IPS-NIHi7 (cell line): ENCODE measurements at regions not wholly inside any gene's neighbourhood (a gene's known extent, or its start where the extent isn't known, plus 50 kb on each side); places are given as distances from the start of the nearest gene placed in this dataset.
"Not testable (repeated sequence)": the region's sequence is repeated elsewhere in the genome, so short reads cannot be mapped to it uniquely, and the experiment has no call there.

Experiments
- DNase-seq: peaks from one replicate; pipeline ENCODE4 v3.0.0; 2012; ENCODE audit warnings: mixed read lengths; ENCODE audit errors: extremely low spot score

DNA sequence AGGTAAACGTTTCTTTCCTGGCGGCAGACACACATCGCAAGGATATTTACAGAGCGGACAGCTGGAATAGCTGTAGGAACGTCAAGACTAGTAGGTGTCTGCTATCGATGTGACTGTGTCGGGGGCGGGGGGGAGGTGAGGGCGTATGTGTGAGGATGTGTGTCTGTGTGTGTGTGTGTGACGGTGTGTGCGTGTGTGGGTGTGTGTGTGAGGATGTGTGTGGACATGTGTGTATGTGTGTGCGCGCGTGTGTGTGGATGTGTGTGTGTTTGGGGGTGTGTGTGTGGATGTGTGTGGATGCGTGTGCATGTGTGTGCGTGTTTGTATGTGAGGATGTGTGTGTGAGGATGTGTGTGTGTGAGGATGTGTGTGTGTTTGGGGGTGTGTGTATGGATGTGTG, 55.4 kb downstream of the PNMA6F start:
- not testable (repeated sequence) for DNase-seq

DNA sequence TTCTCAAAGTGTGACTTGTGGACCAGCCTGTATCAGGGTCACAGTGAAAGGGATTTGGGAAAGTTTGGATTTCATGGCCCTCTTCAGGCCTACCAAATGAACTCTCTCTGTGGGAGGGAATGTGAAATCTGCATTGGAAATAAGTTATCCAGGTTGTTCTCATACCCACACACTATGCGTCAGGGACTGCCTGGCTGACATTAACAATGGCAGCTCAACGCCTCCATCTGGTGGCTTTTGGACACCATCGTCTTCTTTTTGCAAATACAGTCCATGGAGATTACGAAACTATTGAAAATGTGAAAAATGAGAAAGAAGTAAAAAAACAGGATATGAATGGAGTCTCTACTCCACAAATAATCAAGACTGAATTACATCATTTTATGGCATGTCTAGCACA, 61.1 kb downstream of the PNMA6F start:
- DNase-seq: not testable (repeated sequence)

DNA sequence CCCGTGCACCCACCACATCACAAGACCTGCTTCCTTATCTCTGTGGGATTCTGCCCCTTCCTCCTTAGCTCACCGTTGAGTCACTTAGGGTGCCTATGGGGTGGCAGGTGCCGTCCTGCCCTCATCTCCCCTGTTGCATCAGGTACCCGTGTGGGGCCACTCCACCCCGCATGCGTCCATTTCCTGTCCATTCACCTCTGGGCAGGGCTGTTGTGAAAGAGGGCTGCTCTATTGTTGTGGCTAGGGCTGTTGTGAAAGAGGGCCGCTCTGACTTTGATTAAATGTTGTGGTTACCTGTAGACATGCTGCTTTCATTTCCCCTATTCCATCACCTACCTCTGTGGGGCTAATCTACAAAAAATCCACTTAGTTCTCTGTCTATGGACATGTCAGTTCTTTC, 68.3 kb downstream of the PNMA6F start:
- DNase-seq: not testable (repeated sequence)

DNA sequence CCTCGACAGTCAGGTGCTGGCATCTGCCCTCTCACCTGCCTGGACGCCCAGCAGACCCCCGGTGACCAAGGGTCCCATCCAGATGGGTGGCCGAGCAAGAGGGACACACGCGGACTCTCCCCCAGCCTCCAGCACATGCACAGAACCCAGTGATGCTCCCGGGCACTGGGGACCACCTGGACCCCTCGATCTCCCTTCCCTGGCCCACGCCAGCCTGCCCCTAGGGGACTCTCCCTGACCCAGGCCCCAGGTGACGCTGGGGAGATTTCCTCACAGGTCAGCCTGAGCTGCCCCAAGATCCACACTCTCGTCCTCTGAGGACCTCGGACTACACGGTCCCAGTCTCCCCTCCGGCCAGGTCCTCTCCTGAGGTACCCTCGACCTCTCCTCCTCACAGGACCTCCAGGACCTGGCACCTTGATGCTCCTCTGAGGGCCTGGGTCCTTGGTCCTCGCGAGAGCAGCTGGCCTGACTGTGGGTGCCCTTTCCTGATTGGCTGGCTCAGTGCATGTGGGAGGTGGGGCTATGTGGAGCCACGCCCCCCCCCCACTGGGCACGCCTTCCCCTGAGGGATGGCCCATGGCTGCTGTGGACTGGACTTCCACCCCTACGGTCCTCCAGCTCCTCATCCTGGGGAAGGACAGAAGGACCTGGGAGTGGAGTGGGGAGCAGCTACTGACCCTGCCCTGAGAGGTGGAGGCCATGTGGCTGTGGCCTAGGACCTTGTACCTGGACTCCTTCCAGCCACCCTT, 69.0 kb downstream of the PNMA6F start:
- not testable (repeated sequence) for DNase-seq

DNA sequence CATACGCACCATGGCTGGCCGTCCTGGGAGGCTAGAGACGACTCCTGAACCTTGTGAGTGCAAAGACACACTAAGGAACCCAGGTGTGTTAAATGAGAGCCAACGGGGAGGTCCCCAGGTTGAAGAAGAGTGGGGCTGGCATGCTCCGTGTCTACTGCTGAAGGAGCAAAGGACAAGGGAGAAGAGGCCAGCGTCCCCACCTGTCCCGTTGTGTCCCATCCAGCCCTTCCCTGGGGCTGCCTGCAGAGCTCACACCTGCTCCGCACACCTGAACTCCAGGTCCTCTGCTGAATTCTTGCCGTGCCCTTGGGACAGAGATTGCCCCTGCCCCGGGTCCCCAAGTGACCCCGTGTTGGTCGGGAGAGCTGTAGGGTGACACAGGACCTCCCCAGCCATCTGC, 69.6 kb downstream of the PNMA6F start:
- not testable (repeated sequence) for DNase-seq

DNA sequence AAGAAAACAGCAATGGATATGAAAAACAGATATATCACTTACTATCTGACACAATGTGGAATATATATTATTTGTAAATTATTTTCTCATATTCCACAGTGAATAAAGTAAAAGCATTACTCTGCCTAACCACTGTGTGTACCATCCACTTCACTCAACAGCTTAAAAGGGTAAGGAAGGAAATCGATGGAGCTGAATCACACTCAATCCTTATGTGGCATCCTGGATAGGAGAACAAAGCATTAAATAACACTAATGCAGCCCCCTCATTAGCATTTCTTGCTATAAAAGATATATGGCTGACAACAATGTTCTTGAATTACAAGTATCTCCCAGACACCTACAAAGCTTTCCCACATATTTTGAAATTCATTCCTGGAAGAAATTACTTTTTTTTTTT, 70.8 kb downstream of the PNMA6F start:
- DNase-seq: not testable (repeated sequence)

DNA sequence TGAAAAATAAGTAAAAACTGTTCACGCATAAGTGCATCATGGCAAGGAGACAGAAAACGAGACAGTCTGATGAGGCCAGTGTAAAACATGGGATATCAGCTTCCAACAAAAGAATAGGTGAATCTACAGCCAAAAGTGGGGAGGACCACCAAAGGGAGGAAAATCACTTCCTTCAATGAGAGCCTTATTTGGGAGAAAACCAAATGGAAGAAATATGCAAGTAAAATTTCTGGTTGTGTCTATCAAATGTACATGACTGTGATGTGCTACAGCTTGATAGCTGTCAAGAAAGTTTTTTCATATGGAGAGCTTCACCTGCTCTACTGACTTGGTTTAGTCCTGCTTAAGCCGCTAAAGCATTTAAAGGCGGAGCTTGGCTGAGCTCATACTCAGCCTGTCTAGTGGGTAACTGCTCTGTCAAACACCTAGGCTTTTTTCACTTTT, 66.2 kb downstream of the MAGEA1 start:
- peak; percentile 35 for DNase-seq

DNA sequence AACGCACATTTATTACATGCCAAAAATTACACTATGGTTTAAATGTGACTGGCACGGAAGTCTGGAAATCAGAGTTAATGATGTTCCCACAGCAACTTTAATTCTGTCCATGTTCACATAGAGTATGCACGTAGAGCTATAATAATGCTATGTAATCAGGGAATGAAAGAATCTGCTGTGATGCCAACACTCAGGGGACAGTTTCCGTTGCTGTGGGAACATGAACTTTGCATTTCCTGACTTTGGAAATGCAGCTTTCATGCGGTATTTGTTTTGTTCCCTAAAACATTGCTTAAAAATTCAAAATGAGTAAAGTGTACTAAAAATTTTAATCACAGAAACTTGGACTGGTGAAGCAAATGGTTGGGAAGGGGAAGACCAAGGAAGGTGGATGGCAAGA, 65.7 kb downstream of the MAGEA1 start:
- DNase-seq: no peak

DNA sequence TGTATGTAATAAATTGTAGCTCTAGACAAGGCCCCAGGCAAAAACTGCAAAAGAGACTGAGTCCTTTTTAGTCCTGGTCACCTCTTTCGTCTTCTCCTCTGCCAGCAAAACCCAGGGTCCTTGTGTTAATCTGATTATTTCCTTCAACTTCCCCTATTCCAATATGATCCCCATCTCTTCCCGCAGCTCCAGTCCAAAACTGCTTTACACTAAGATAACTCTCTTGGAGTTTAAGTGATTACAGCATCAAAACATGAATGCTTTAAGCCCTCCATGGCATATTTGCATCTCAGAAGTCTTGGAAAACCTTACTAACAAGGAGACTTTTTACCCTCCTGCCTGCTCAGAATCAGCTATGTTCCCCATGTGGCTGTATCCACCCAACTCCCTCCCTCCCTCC, 59.3 kb downstream of the MAGEA1 start:
- no peak for DNase-seq
